D341Med (cell line): ENCODE measurements at regions not wholly inside any gene's neighbourhood (a gene's known extent, or its start where the extent isn't known, plus 50 kb on each side); places are given as distances from the start of the nearest gene placed in this dataset.

ENCODE experiments used
- DNase-seq: peaks from one replicate; pipeline ENCODE4 v3.0.0; 2012; ENCODE audit warnings: low spot score

DNA sequence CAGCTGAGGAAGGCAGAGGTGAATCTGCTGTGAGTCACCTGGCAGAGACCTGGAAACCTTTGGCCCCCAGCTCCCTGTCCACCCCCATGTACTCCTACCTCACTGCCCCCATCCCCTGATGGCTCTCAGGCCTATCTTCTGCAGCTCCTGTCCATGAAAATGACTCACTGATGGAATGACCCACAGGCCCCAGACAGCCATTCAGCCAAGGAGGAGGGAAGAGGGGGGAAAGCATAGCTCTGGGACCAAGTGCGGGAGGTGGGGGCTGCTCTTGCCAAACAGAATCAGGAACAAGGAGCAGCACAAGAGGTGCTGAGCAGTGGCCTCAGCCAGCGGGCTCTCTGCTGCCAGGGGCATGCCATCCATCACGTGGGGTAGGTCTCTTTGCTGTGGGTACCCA, 111.4 kb upstream of the C1QTNF9B start:
- DNase-seq: no peak

DNA sequence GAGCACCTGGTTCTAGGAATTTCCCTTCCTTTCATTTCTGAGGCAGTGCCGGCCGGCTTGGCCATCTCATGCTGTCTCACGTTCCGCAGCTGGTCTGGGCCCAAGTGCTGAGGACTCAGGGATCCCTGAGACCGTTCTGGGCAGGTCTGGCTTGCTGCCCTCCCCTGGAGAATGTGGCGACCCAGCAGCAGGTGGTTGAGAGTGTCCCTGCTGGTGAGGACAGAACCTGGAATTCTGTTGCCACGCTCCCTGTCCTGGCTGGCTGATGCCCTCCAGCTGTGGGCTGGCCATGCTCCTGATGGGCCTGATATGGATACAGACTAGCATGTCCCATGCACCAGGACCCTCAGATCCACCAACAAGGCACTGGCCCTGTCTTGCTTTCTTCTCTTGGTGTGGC, 114.0 kb upstream of the C1QTNF9B start:
- no peak for DNase-seq

DNA sequence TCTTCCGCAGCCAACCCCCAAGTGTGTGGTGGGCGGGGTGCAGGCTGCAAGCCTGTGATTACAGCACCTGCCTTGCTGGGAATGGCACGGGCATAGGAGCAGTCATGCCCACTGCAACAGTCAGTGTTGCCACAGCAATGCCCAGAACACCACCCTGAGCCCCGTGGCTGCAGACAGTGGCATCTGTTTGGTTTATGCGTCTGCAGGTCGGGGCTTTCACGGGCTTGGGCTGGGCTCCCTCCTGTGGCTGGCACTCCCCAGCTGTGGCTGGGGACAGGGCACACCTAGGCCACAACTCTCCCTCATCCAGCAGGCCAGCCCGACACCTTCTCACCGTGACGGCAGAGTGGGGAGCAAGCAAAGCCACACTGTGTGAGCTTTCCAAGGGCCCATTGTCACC, 115.3 kb upstream of the C1QTNF9B start:
- no peak for DNase-seq

DNA sequence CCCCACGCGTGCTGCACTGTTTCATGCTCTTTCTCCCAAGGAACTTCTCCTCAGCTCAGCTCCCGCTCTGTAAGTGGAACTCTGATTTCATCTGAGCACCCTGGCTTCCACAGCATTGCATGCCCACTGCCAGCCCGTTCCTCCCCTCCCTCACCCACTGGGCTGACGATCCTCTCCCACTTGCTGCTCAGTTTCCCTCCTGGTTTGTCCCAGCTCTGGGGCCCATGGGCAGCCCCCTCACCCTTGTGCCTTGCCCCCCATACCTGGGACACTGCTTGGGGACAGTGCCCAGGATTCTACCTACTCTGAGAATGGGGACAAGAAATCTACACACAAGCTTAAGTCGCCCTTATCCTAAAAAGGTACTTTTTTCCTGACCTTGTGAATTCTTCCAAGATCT, 115.9 kb upstream of the C1QTNF9B start:
- no peak for DNase-seq

GRCh38 chr13:24016046-24016445, 118.7 kb upstream of the C1QTNF9B start:
- no peak for DNase-seq

DNA sequence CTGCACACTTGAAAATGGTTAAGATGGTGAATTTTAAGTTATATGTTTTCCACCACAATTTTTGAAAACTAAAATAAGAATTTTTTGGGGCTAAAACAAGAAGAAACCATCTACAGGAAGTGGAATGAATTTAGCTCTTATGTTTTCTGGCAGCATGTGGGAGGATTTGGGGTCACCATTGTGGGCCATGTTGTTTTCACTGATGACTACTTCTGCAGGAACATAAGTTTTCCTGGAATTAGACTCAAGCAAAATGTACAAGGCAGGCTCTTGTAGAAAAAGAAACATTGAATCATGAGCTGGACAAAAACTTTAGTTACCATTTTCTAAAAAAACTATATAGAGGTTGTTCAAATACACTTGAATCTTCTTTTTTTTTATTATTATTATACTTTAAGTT, 125.3 kb upstream of the C1QTNF9B start:
- no peak for DNase-seq

DNA sequence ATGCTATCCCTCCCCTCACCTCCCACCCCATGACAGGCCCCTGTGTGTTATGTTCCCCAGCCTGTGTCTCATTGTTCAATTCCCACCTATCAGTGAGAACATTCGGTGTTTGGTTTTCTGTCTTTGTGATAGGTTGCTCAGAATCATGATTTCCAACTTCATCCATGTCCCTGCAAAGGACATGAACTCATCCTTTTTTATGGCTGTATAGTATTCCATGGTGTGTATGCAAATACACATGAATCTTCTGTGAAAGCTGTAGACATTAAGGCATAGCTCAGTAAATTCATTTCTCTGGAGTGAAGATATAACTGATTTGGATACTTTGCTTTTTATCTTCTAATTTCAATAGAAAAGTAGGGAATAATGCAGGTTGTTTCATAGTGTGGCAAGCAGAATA, 125.8 kb upstream of the C1QTNF9B start:
- no peak for DNase-seq

GRCh38 chr13:24027494-24027893, 130.2 kb upstream of the C1QTNF9B start:
- DNase-seq: no peak

GRCh38 chr13:24032252-24032651, 128.3 kb upstream of the SPATA13 start:
- DNase-seq: no peak

GRCh38 chr13:24032674-24033073, 127.8 kb upstream of the SPATA13 start:
- no peak for DNase-seq

DNA sequence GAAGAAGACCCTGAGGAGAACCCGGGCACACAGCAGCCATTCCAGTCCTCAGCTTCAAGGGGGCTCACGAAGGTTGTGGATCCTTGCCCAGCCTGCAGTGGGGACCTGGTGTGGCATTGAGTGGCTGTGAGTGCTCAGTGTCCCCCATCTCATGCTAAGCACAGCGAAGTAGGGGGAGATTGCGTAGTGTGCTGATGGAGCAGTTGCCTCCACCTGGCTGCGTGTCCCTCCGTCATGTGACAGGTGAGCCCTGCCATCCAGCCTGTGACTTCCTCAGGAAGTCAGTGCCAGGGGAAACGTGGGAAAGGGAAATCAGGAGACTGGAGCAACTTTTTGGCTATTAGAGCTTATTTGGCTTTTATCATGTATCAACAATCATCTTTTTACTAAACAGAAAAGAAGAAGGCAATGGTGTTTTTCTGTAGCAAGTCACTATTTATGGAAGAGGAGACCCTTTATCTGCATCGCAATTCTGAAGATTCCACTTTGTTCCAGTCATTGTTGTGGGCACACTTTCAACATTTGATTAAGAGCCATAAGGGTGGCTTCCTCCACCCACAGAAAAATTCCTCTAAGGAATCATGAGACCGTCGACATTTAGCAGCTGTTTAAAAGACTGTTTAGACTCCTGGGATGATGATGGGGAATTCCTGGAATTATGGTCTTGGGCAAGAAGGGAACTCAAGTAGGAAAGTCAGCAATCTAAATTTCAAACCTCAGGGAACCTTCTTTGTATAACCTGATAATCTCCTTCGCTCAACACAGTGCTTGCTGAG, 126.8 kb upstream of the SPATA13 start:
- no peak for DNase-seq

DNA sequence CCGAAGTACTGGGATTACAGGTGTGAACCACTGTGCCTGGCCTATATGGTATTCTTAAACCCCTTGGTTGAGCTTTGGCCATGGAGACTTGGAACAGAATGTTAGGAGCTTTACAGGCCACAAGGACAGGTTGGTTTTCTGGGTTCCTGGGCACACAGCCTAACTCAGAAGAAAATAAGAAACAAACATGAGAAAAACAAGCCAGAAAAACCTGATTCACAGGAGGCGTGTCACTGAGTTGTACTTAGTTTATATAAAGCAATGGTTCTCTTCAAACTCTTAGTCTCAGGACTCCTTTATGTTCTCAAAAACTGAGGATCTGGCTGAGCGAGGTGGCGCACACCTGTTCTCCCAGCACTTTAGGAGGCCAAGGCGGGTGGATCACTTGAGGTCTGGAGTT, 125.1 kb upstream of the SPATA13 start:
- DNase-seq: no peak

GRCh38 chr13:24036115-24036514, 124.4 kb upstream of the SPATA13 start:
- DNase-seq: no peak

GRCh38 chr13:24038405-24038804, 122.1 kb upstream of the SPATA13 start:
- no peak for DNase-seq

- no peak for DNase-seq
These were observed 121.6 kb upstream of the SPATA13 start for GRCh38 chr13:24038841-24039330.

DNA sequence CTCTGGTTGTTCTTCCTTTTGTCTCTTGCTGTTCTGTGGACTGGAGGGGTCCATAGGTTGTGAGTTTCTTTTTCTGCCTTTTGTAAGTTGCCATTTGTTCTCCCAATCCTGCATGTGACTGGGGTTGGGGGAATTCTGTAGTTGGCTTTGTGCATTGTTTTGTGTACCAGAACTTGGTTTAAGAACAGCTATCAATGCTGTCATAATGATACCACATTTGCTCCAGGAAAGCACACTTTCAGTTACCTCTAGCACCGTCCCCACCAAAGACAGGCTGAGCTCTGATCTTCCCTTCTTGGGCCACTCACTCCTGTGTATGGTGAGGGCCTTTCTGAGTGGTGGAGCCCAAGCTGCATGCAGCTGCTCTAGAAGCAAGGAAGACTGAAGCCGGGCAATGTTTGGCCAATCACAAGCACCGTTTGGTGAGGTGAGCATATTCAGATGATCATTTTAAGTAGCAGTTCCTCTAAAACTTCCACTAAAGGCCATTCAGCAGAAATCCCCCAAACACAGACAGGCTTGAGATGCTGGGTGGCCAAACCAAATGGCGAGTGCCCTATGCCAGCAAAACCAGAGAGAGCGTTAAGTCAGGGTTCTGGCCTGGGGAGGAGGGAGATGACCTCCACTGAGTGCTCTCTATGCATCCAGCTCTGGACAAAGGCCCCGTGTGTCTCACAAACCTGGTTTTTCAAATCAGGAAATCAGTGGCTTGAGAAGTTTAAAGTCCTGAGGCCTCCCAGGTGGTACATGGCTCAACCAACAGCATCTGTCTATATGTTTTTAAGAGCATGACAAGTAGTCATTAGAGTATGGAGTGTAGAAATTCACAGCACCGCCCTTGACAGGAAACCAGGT, 120.7 kb upstream of the SPATA13 start:
- DNase-seq: no peak

DNA sequence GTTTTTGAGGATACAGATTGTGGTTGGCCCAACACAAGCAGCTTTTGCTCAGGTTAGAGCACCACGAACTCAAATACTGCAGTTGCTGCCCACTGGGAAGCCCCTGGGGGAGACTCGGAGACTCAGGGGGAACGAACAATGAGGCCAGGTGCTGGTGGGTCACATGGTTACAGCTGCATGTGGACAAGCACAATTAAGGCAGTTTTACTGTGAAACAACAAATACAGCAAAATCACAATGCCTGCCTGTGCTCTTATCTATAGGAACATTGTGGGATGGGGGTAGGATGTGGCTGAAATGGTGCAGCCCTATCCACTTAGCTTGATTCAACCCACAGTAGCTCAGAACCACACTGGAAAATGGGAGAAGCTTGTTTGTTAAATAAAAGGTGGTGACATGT, 119.7 kb upstream of the SPATA13 start:
- no peak for DNase-seq

DNA sequence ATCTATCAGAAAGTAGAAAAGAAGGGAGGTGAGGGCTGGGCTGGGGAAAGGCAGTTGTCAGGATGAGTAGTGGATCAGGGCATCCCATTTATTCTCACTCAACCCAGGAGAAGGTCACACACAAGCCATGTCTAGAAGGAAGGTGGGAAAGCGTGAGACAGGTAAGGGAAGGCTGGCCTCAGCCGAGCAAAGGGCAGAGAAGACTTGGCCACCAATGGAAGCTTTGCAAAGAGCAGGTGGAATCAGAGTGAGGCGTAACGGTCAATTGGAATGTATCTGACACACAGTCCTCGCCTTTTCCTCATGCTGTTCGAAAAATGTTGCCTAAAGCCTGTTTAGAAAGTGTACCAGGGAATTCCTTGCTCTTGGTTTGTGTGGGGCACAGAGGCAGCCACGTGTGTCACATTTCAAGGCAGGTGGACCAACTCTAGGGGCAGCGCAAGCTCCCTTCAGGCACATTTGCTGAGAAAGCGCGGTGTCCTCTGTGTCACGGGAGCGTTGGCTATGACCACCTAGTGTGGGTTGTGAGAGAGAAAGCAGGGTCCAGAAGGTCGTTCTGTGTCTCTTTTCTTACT, 118.8 kb upstream of the SPATA13 start:
- DNase-seq: no peak

- DNase-seq: no peak
These were observed 117.6 kb upstream of the SPATA13 start for GRCh38 chr13:24042710-24043440.

GRCh38 chr13:24043590-24044350, 116.8 kb upstream of the SPATA13 start:
- no peak for DNase-seq

GRCh38 chr13:24045597-24045996, 114.9 kb upstream of the SPATA13 start:
- no peak for DNase-seq
